HepG2 (cell line): ENCODE measurements at regions not wholly inside any gene's neighbourhood (a gene's known extent, or its start where the extent isn't known, plus 50 kb on each side); places are given as distances from the start of the nearest gene placed in this dataset.

Experiments
- ATAC-seq: fragments of 200-7000 bp; cut with Tn5 transposase; 3 replicates; pipeline ENCODE4 v1.9.1; 2020; ENCODE audit warnings: mild to moderate bottlenecking, moderate library complexity
- BruUV-seq: library from RNA; stranded (reverse); fragments of 400-500 nt; replicated peaks from 2 replicates; lab custom pipeline; 2021; lab: Mats Ljungman, UMichigan
- CTCF ChIA-PET: fragments of 300-600 bp; formaldehyde crosslinking; extraction: SDS; loops from one replicate; lab custom pipeline; 2021; ENCODE audit warnings: low total read pairs, inconsistent platforms, low intra/inter-chr PET ratio; lab: Yijun Ruan, JAX
- POLR2A ChIA-PET: fragments of 350-600 bp; sonication (Branson Sonifier 250); formaldehyde crosslinking; loops from one replicate; lab custom pipeline; 2020; ENCODE audit warnings: antibody characterized with exemption, inconsistent platforms; lab: Yijun Ruan, JAX
- DNase-seq: peaks from one replicate; pipeline ENCODE4 v3.0.0-alpha.2; 2015; ENCODE audit warnings: low spot score
- FAIRE-seq: peaks from 3 replicates; lab custom pipeline; 2011; peaks lifted over from hg19 to GRCh38; lab: Jason Lieb, UNC
- H2AFZ ChIP-seq: one replicate; pipeline ENCODE4 v1.6.1; 2011; ENCODE audit warnings: low read length, inconsistent platforms
- H3K27ac ChIP-seq: fragments of 300-600 bp; 3 replicates; pipeline ENCODE4 v1.8.0; 2011; ENCODE audit warnings: mixed run types, mild to moderate bottlenecking, mixed read lengths, low read length, inconsistent platforms; ENCODE audit not compliant: insufficient read depth; ENCODE audit errors: extremely low read length
- H3K27me3 ChIP-seq, 2 experiments: fragments of 200-600 bp in 1 of 2; 2 replicates in 1 of 2; 3 replicates in 1 of 2; pipeline versions ENCODE4 v1.6.0 to v1.8.0; 2011; ENCODE audit warnings: low read length in 2 of 2, mild to moderate bottlenecking in 2 of 2, moderate library complexity in 2 of 2, inconsistent platforms in 1 of 2; ENCODE audit not compliant: insufficient read depth in 2 of 2, control insufficient read depth in 1 of 2
- H3K36me3 ChIP-seq, 2 experiments: fragments of 200-600 bp in 1 of 2; replicated peaks in 1 of 2; 2 replicates in 1 of 2; 3 replicates in 1 of 2; pipeline versions ENCODE4 v1.5.1 to v1.8.0; 2011; ENCODE audit warnings: low read length in 2 of 2, inconsistent platforms in 1 of 2; ENCODE audit not compliant: insufficient read depth in 2 of 2, control insufficient read depth in 1 of 2
- H3K4me1 ChIP-seq: 2 replicates; pipeline ENCODE4 v1.5.1; 2012; ENCODE audit warnings: low read length, inconsistent platforms; ENCODE audit not compliant: insufficient read depth
- H3K4me2 ChIP-seq: 2 replicates; pipeline ENCODE4 v1.6.0; 2011; ENCODE audit warnings: low read depth, low read length, inconsistent platforms
- H3K4me3 ChIP-seq, 3 experiments: fragments of 200-600 bp in 1 of 3; sonication (generic), shearing (Covaris generic) in 1 of 3; replicated peaks in 1 of 3; 2 replicates each; pipeline ENCODE4 v1.5.1; 2011 to 2016; ENCODE audit warnings: low read length in 3 of 3, inconsistent platforms in 2 of 3, low read depth in 2 of 3, mild to moderate bottlenecking in 2 of 3, control low read depth in 1 of 3, mixed read lengths in 1 of 3; ENCODE audit not compliant: insufficient read depth in 1 of 3
- H3K79me2 ChIP-seq: one replicate; pipeline ENCODE4 v1.6.1; 2011; ENCODE audit warnings: low read length, inconsistent platforms; ENCODE audit not compliant: insufficient read depth
- H3K9ac ChIP-seq: 2 replicates; pipeline ENCODE4 v1.6.0; 2011; ENCODE audit warnings: mild to moderate bottlenecking, low read depth, low read length, inconsistent platforms; ENCODE audit not compliant: insufficient read depth
- H3K9me3 ChIP-seq: 2 replicates; pipeline ENCODE4 v1.5.1; 2012; ENCODE audit warnings: mild to moderate bottlenecking, low read length
- H4K20me1 ChIP-seq: 2 replicates; pipeline ENCODE4 v1.6.0; 2011; ENCODE audit warnings: inconsistent platforms, mild to moderate bottlenecking, low read length, moderate library complexity; ENCODE audit not compliant: insufficient read depth
- CHD4 ChIP-seq: fragments of 200-600 bp; sonication (generic); IDR thresholded peaks from 2 replicates; pipeline ENCODE4 v1.7.0; 2017; ENCODE audit warnings: mild to moderate bottlenecking, low read length, borderline replicate concordance
- ETS1 ChIP-seq: sonication (generic); formaldehyde crosslinking; IDR thresholded peaks from 2 replicates; pipeline ENCODE4 v1.4.0; 2020; ENCODE audit warnings: missing genetic modification reagents
- GFI1 ChIP-seq: sonication (generic); formaldehyde crosslinking; IDR thresholded peaks from 2 replicates; pipeline ENCODE4 v1.5.0; 2020; ENCODE audit warnings: missing genetic modification reagents, mild to moderate bottlenecking, borderline replicate concordance
- MAFF ChIP-seq: IDR thresholded peaks from 2 replicates; pipeline ENCODE4 v1.6.1; 2011; ENCODE audit warnings: low read depth, low read length, improper control_type of control experiment
- MAFK ChIP-seq, 2 experiments: IDR thresholded peaks in 1 of 2; conservative IDR thresholded peaks in 1 of 2; 2 replicates each; pipeline ENCODE4 v1.6.1; 2011; ENCODE audit warnings: improper control_type of control experiment in 2 of 2, low read length in 2 of 2
- MYPOP ChIP-seq: sonication (generic); formaldehyde crosslinking; IDR thresholded peaks from 2 replicates; pipeline ENCODE4 v1.8.1; 2023; ENCODE audit warnings: mild to moderate bottlenecking, moderate library complexity, missing genetic modification reagents
- THYN1 ChIP-seq: sonication (generic); formaldehyde crosslinking; IDR thresholded peaks from 2 replicates; pipeline ENCODE4 v1.8.1; 2023; ENCODE audit warnings: low read depth, mild to moderate bottlenecking, moderate library complexity, missing genetic modification reagents, borderline replicate concordance
- ZBTB1 ChIP-seq: sonication (generic); formaldehyde crosslinking; IDR thresholded peaks from 2 replicates; pipeline ENCODE4 v1.4.0; 2020; ENCODE audit warnings: missing genetic modification reagents, borderline replicate concordance
- ZFP36L2 ChIP-seq: sonication (generic); formaldehyde crosslinking; IDR thresholded peaks from 2 replicates; pipeline ENCODE4 v1.4.0; 2020; ENCODE audit warnings: missing genetic modification reagents
- ZFP37 ChIP-seq: sonication (generic); formaldehyde crosslinking; IDR thresholded peaks from 2 replicates; pipeline ENCODE4 v1.4.0; 2020; ENCODE audit warnings: missing genetic modification reagents, borderline replicate concordance
- ZNF30 ChIP-seq: sonication (generic); formaldehyde crosslinking; IDR thresholded peaks from 2 replicates; pipeline ENCODE4 v1.5.0; 2020; ENCODE audit warnings: mild to moderate bottlenecking, missing genetic modification reagents
- ZNF605 ChIP-seq: sonication (generic); formaldehyde crosslinking; IDR thresholded peaks from 2 replicates; pipeline ENCODE4 v1.8.0; 2022; ENCODE audit warnings: mild to moderate bottlenecking, missing genetic modification reagents
- ZNF7 ChIP-seq: IDR thresholded peaks from 2 replicates; pipeline ENCODE4 v1.6.1; 2016; ENCODE audit warnings: missing biosample characterization, missing genetic modification reagents
- ZNF713 ChIP-seq: sonication (generic); formaldehyde crosslinking; IDR thresholded peaks from 2 replicates; pipeline ENCODE4 v1.4.0; 2020; ENCODE audit warnings: mild to moderate bottlenecking, missing genetic modification reagents
- WGBS: methylation state at CpG from one replicate; pipeline ENCODE4 v1.1.6; 2017; ENCODE audit warnings: low lambda C conversion rate; 5-methylcytosine and 5-hydroxymethylcytosine counted together
- in situ Hi-C: cut with HindIII; loops from 2 replicates; pipeline ENCODE4 v1.10.0; 2017; ENCODE audit warnings: low pct_unique_long_range_greater_than_20kb; ENCODE audit not compliant: extremely low pct_ligation_motif_present
- intact Hi-C: fragments of 100-400 bp; cut with micrococcal nuclease; formaldehyde crosslinking; loops from one replicate; pipeline ENCODE4 v1.10.0; 2022; ENCODE audit not compliant: unreplicated experiment

DNA sequence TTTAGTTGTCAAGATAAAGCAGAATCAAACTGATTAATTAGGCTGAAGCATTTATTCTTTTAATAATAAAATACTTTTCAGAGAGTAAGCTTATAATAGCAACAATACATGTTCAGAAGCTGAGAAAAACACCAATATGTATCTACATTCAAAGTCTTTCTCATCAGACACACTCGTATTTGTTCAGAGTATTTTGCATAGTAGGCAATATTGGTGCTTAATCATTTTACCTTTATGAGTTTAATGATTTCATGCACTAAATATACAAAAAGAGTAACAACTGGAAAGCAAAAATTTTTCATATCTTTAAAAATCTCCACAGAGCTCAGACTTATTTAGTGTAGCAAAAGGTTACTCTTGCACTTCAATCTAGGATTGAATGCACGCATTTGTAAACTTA, 313.9 kb downstream of the ZEB2 start:
- Histone ChIP-seq H3K4me1 (peaks cover 8% of the 10 kb centered on the region), H4K20me1 (no peaks in the 10 kb centered on the region), H3K79me2 (no peaks in the 10 kb centered on the region), H3K4me3 (no peak overlapping the region), H3K9me3 (no peaks in the 10 kb centered on the region), H3K4me2 (no peak overlapping the region), H3K36me3 (no peaks in the 10 kb centered on the region), H2AFZ (no peak overlapping the region), H3K9ac (no peak overlapping the region), H3K27ac (no peak overlapping the region), H3K27me3 (no peaks in the 10 kb centered on the region)
- ATAC-seq (no peak), FAIRE-seq (no peak), DNase-seq (no peak)
- CTCF ChIA-PET: no interaction called here
- no TSS peak for BruUV-seq
- TF ChIP-seq MAFK (conservative IDR thresholded peaks at IDR 0.05 in 1 of 2, IDR thresholded peaks at IDR 0.05 in 1 of 2; ENCODE audit: low read length in 2 of 2): peak; percentile 83
- TF ChIP-seq ZNF605 (CRISPR knock-in tag): no peak
- no peak for TF ChIP-seq CHD4
- peak; percentile 84 for TF ChIP-seq MAFF
- POLR2A ChIA-PET: no interaction called here
- in situ Hi-C loops: no loop called here
- 89% methylated on average over 2 of the region's 2 CpGs for WGBS
- intact Hi-C loops: no loop called here

GRCh38 chr2:144201868-144202468, 318.0 kb downstream of the ZEB2 start:
- CTCF ChIA-PET: no interaction called here
- no peak overlapping the region for H3K4me2 ChIP-seq
- no peaks in the 10 kb centered on the region for H3K79me2 ChIP-seq
- FAIRE-seq (no peak), ATAC-seq (no peak), DNase-seq (no peak)
- no TSS peak for BruUV-seq
- H3K9me3 ChIP-seq: no peaks in the 10 kb centered on the region
- H3K4me1 ChIP-seq: peaks cover 10% of the 10 kb centered on the region
- no peak for TF ChIP-seq ZNF30
- no peak for TF ChIP-seq THYN1 (CRISPR knock-in tag)
- TF ChIP-seq MYPOP (CRISPR knock-in tag): no peak
- TF ChIP-seq ZNF7: no peak
- TF ChIP-seq ZNF713 (CRISPR knock-in tag): no peak
- TF ChIP-seq ZBTB1 (CRISPR knock-in tag): no peak
- no peak for TF ChIP-seq GFI1
- no peak for TF ChIP-seq ZFP36L2
- no peak for TF ChIP-seq ZFP37 (CRISPR knock-in tag)
- no peak for TF ChIP-seq ETS1
- intact Hi-C loops: no loop called here
- no peak overlapping the region for H3K9ac ChIP-seq
- H2AFZ ChIP-seq: no peak overlapping the region
- POLR2A ChIA-PET: no interaction called here
- 69% methylated on average over 1 of the region's 1 CpG for WGBS
- no peak overlapping the region for H3K4me3 ChIP-seq
- no peaks in the 10 kb centered on the region for H3K27me3 ChIP-seq
- in situ Hi-C loops: no loop called here
- no peaks in the 10 kb centered on the region for H4K20me1 ChIP-seq
- H3K36me3 ChIP-seq: no peaks in the 10 kb centered on the region
- H3K27ac ChIP-seq: no peak overlapping the region
